ENCODE measurements at regions not wholly inside any gene's neighbourhood (a gene's known extent, or its start where the extent isn't known, plus 50 kb on each side); places are given as distances from the start of the nearest gene placed in this dataset.
A peak's percentile ranks its signal among the peaks of the same experiment; 100 is the strongest.

GRCh38 chr22:26753125-26753862 is 95.9 kb downstream of the MIAT start:
- no peak for DNase-seq
- H3K4me1 ChIP-seq (ENCODE audit: control insufficient read depth in 2 of 3, insufficient read depth in 2 of 3, low read depth in 1 of 3, low read length in 3 of 3), result no peaks in the 10 kb centered on the region
- FAIRE-seq, result no peak
- H3K27ac ChIP-seq (ENCODE audit: low read depth in 2 of 2, low read length in 2 of 2), result no peak overlapping the region
- no peaks in the 10 kb centered on the region for H3K27me3 ChIP-seq (ENCODE audit: control insufficient read depth, insufficient read depth, low read length)
- intact Hi-C loops (cut with DNase I), result no loop called here
- no peaks in the 10 kb centered on the region for H3K36me3 ChIP-seq (ENCODE audit: control insufficient read depth in 2 of 3, insufficient read depth in 3 of 3, low read length in 3 of 3)
- H3K4me3 ChIP-seq (ENCODE audit: low read length in 3 of 3), result no peak overlapping the region
- peaks cover 0 to 5% (median 0%) of the 10 kb centered on the region in 3 donors for H3K9me3 ChIP-seq (ENCODE audit: control insufficient read depth in 2 of 3, insufficient read depth in 1 of 3, low read length in 3 of 3)
- no peak overlapping the region for H3K9ac ChIP-seq (ENCODE audit: low read length in 3 of 3)
- no peak for TF ChIP-seq CTCF (IDR thresholded peaks at IDR 0.05; ENCODE audit: borderline replicate concordance, extremely low read depth, insufficient read depth)

GRCh38 chr22:26756675-26757293 is 99.4 kb downstream of the MIAT start:
- FAIRE-seq (no peak), DNase-seq (peak; percentile 51 to 75 (median 65))
- peak; percentile 84 for TF ChIP-seq CTCF (IDR thresholded peaks at IDR 0.05; ENCODE audit: borderline replicate concordance, extremely low read depth, insufficient read depth)
- H3K9ac ChIP-seq (ENCODE audit: low read length in 3 of 3), result no peak overlapping the region
- intact Hi-C loops (cut with DNase I), result no loop called here
- no peaks in the 10 kb centered on the region for H3K27me3 ChIP-seq (ENCODE audit: control insufficient read depth, insufficient read depth, low read length)
- H3K36me3 ChIP-seq (ENCODE audit: control insufficient read depth in 2 of 3, insufficient read depth in 3 of 3, low read length in 3 of 3), result no peaks in the 10 kb centered on the region
- H3K27ac ChIP-seq (ENCODE audit: low read depth in 2 of 2, low read length in 2 of 2), result no peak overlapping the region
- H3K4me3 ChIP-seq (ENCODE audit: low read length in 3 of 3), result no peak overlapping the region
- peaks cover 0 to 5% (median 0%) of the 10 kb centered on the region in 3 donors for H3K9me3 ChIP-seq (ENCODE audit: control insufficient read depth in 2 of 3, insufficient read depth in 1 of 3, low read length in 3 of 3)
- H3K4me1 ChIP-seq (ENCODE audit: control insufficient read depth in 2 of 3, insufficient read depth in 2 of 3, low read depth in 1 of 3, low read length in 3 of 3), result no peaks in the 10 kb centered on the region

GRCh38 chr22:26757496-26757895 is 100.1 kb downstream of the MIAT start:
- DNase-seq (no peak), FAIRE-seq (no peak)
- Histone ChIP-seq H3K9me3 (ENCODE audit: control insufficient read depth in 2 of 3, insufficient read depth in 1 of 3, low read length in 3 of 3) (peaks cover 0 to 5% (median 0%) of the 10 kb centered on the region in 3 donors), H3K4me3 (ENCODE audit: low read length in 3 of 3) (no peak overlapping the region), H3K27ac (ENCODE audit: low read depth in 2 of 2, low read length in 2 of 2) (no peak overlapping the region), H3K9ac (ENCODE audit: low read length in 3 of 3) (no peak overlapping the region), H3K36me3 (ENCODE audit: control insufficient read depth in 2 of 3, insufficient read depth in 3 of 3, low read length in 3 of 3) (no peaks in the 10 kb centered on the region), H3K27me3 (ENCODE audit: control insufficient read depth, insufficient read depth, low read length) (no peaks in the 10 kb centered on the region), H3K4me1 (ENCODE audit: control insufficient read depth in 2 of 3, insufficient read depth in 2 of 3, low read depth in 1 of 3, low read length in 3 of 3) (no peaks in the 10 kb centered on the region)
- TF ChIP-seq CTCF (IDR thresholded peaks at IDR 0.05; ENCODE audit: borderline replicate concordance, extremely low read depth, insufficient read depth), result no peak
- intact Hi-C loops (cut with DNase I), result no loop called here

All from kidney (tissue), 13 donors.